SK-N-SH treated with all-trans-retinoic acid at 6 μM for 48 hours (cell line): ENCODE measurements at regions not wholly inside any gene's neighbourhood (a gene's known extent, or its start where the extent isn't known, plus 50 kb on each side); places are given as distances from the start of the nearest gene placed in this dataset.

Source experiments
- ARNTL ChIP-seq: fragments of 450-650 bp; formaldehyde crosslinking; IDR thresholded peaks from 2 replicates; pipeline ENCODE4 v1.5.0; 2020; ENCODE audit warnings: low read depth, mild to moderate bottlenecking, moderate library complexity, borderline replicate concordance
- BACH2 ChIP-seq: fragments of 250-450 bp; sonication (Bioruptor Pico); IDR thresholded peaks from 2 replicates; pipeline ENCODE4 v1.9.0; 2021; ENCODE audit warnings: mild to moderate bottlenecking, borderline replicate concordance
- CSDC2 ChIP-seq: fragments of 250-450 bp; sonication (Bioruptor Pico); IDR thresholded peaks from 2 replicates; pipeline ENCODE4 v1.5.0; 2020; ENCODE audit warnings: mild to moderate bottlenecking, moderate library complexity
- GLIS3 ChIP-seq: fragments of 250-450 bp; sonication (Bioruptor Pico); IDR thresholded peaks from 2 replicates; pipeline ENCODE4 v1.5.0; 2020; ENCODE audit warnings: mild to moderate bottlenecking, moderate library complexity
- ISL1 ChIP-seq: fragments of 250-450 bp; sonication (Bioruptor Pico); IDR thresholded peaks from 2 replicates; pipeline ENCODE4 v2.1.2; 2022; ENCODE audit warnings: mild to moderate bottlenecking, moderate library complexity
- PPARA ChIP-seq: fragments of 250-450 bp; sonication (Bioruptor Pico); IDR thresholded peaks from 2 replicates; pipeline ENCODE4 v1.5.0; 2020; ENCODE audit warnings: mild to moderate bottlenecking, borderline replicate concordance
- TOX ChIP-seq: fragments of 250-450 bp; sonication (Bioruptor Pico); IDR thresholded peaks from 2 replicates; pipeline ENCODE4 v1.8.0; 2021; ENCODE audit warnings: mild to moderate bottlenecking, moderate library complexity, borderline replicate concordance
- ZFP3 ChIP-seq: fragments of 250-450 bp; sonication (Bioruptor Pico); IDR thresholded peaks from 2 replicates; pipeline ENCODE4 v1.5.0; 2020; ENCODE audit warnings: mild to moderate bottlenecking, moderate library complexity
- ZFP30 ChIP-seq: fragments of 450-650 bp; formaldehyde crosslinking; IDR thresholded peaks from 2 replicates; pipeline ENCODE4 v1.5.0; 2022; ENCODE audit warnings: mild to moderate bottlenecking, moderate library complexity
- ZNF565 ChIP-seq: fragments of 450-650 bp; formaldehyde crosslinking; conservative IDR thresholded peaks from 2 replicates; pipeline ENCODE4 v1.5.0; 2020; ENCODE audit warnings: low read depth, mild to moderate bottlenecking, moderate library complexity
- TF ChIP-seq, protein P1 (sequence below): fragments of 250-450 bp; sonication (Bioruptor Pico); IDR thresholded peaks from 2 replicates; pipeline ENCODE4 v1.5.1; 2020; ENCODE audit warnings: low read depth, mild to moderate bottlenecking, moderate library complexity
- TF ChIP-seq, protein P2 (sequence below): fragments of 250-450 bp; sonication (Bioruptor Pico); IDR thresholded peaks from 2 replicates; pipeline ENCODE4 v1.8.0; 2020; ENCODE audit warnings: mild to moderate bottlenecking, moderate library complexity, borderline replicate concordance
- TF ChIP-seq, protein P3 (sequence below): fragments of 250-450 bp; sonication (Bioruptor Pico); IDR thresholded peaks from 2 replicates; pipeline ENCODE4 v1.5.0; 2020; ENCODE audit warnings: mild to moderate bottlenecking, moderate library complexity

DNA sequence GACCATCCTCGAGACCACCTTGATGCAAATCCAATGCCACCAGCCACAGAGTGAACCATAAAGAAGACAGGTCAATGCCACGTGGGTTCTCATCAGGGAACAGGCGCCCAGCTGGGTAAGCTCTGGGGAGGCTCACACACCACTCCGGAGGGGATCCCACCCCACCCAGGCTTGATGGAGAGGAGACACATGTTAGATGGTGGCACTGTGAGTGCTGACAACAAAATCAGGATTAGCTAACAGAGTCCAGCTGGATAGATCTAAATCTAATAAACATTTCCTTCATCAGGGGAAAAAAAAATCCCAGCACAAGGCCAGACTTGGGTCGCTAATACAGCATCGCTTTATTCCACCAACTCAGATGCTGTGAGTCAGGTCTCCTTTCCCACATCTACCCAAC is 132.2 kb upstream of the TNR start:
- TF ChIP-seq TOX (CRISPR knock-in tag) (no peak), ZFP3 (CRISPR knock-in tag) (no peak), ZNF565 (CRISPR knock-in tag) (no peak), ISL1 (CRISPR knock-in tag) (no peak), GLIS3 (CRISPR knock-in tag) (no peak), ARNTL (CRISPR knock-in tag) (no peak), CSDC2 (CRISPR knock-in tag) (no peak), BACH2 (CRISPR knock-in tag) (no peak), ZFP30 (no peak), PPARA (CRISPR knock-in tag) (no peak)
- TF ChIP-seq, protein P1, sequence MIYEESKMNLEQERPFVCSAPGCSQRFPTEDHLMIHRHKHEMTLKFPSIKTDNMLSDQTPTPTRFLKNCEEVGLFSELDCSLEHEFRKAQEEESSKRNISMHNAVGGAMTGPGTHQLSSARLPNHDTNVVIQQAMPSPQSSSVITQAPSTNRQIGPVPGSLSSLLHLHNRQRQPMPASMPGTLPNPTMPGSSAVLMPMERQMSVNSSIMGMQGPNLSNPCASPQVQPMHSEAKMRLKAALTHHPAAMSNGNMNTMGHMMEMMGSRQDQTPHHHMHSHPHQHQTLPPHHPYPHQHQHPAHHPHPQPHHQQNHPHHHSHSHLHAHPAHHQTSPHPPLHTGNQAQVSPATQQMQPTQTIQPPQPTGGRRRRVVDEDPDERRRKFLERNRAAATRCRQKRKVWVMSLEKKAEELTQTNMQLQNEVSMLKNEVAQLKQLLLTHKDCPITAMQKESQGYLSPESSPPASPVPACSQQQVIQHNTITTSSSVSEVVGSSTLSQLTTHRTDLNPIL (CRISPR knock-in tag): no peak
- TF ChIP-seq, protein P2, sequence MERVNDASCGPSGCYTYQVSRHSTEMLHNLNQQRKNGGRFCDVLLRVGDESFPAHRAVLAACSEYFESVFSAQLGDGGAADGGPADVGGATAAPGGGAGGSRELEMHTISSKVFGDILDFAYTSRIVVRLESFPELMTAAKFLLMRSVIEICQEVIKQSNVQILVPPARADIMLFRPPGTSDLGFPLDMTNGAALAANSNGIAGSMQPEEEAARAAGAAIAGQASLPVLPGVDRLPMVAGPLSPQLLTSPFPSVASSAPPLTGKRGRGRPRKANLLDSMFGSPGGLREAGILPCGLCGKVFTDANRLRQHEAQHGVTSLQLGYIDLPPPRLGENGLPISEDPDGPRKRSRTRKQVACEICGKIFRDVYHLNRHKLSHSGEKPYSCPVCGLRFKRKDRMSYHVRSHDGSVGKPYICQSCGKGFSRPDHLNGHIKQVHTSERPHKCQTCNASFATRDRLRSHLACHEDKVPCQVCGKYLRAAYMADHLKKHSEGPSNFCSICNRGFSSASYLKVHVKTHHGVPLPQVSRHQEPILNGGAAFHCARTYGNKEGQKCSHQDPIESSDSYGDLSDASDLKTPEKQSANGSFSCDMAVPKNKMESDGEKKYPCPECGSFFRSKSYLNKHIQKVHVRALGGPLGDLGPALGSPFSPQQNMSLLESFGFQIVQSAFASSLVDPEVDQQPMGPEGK (CRISPR knock-in tag): no peak
- TF ChIP-seq, protein P3, sequence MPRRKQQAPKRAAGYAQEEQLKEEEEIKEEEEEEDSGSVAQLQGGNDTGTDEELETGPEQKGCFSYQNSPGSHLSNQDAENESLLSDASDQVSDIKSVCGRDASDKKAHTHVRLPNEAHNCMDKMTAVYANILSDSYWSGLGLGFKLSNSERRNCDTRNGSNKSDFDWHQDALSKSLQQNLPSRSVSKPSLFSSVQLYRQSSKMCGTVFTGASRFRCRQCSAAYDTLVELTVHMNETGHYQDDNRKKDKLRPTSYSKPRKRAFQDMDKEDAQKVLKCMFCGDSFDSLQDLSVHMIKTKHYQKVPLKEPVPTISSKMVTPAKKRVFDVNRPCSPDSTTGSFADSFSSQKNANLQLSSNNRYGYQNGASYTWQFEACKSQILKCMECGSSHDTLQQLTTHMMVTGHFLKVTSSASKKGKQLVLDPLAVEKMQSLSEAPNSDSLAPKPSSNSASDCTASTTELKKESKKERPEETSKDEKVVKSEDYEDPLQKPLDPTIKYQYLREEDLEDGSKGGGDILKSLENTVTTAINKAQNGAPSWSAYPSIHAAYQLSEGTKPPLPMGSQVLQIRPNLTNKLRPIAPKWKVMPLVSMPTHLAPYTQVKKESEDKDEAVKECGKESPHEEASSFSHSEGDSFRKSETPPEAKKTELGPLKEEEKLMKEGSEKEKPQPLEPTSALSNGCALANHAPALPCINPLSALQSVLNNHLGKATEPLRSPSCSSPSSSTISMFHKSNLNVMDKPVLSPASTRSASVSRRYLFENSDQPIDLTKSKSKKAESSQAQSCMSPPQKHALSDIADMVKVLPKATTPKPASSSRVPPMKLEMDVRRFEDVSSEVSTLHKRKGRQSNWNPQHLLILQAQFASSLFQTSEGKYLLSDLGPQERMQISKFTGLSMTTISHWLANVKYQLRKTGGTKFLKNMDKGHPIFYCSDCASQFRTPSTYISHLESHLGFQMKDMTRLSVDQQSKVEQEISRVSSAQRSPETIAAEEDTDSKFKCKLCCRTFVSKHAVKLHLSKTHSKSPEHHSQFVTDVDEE (CRISPR knock-in tag): no peak
